SK-N-SH (cell line): ENCODE measurements at regions not wholly inside any gene's neighbourhood (a gene's known extent, or its start where the extent isn't known, plus 50 kb on each side); places are given as distances from the start of the nearest gene placed in this dataset.

Experiments
- EP300 ChIP-seq, 2 experiments: IDR thresholded peaks; 2 replicates each; pipeline versions ENCODE4 v1.4.0 to v1.6.1; 2012; ENCODE audit warnings: borderline replicate concordance in 1 of 2, low read depth in 1 of 2, low read length in 1 of 2
- EZH2phosphoT487 ChIP-seq: fragments of 200-600 bp; sonication (generic); IDR thresholded peaks from 2 replicates; pipeline ENCODE4 v1.6.1; 2017; ENCODE audit warnings: low read depth, mixed run types, mild to moderate bottlenecking, antibody characterized with exemption, moderate library complexity, borderline replicate concordance
- FOXJ3 ChIP-seq: sonication (generic); formaldehyde crosslinking; IDR thresholded peaks from 2 replicates; pipeline ENCODE4 v1.5.1; 2020; ENCODE audit warnings: mild to moderate bottlenecking, missing genetic modification reagents
- RCOR1 ChIP-seq: fragments of 150-350 bp; IDR thresholded peaks from 2 replicates; pipeline ENCODE4 v1.6.1; 2017; ENCODE audit warnings: antibody characterized with exemption, low read length
- TF ChIP-seq, protein P1 (sequence below): fragments of 200-600 bp; sonication (generic); IDR thresholded peaks from 2 replicates; pipeline ENCODE4 v1.6.1; 2017; ENCODE audit warnings: antibody characterized with exemption, mild to moderate bottlenecking, moderate library complexity

DNA sequence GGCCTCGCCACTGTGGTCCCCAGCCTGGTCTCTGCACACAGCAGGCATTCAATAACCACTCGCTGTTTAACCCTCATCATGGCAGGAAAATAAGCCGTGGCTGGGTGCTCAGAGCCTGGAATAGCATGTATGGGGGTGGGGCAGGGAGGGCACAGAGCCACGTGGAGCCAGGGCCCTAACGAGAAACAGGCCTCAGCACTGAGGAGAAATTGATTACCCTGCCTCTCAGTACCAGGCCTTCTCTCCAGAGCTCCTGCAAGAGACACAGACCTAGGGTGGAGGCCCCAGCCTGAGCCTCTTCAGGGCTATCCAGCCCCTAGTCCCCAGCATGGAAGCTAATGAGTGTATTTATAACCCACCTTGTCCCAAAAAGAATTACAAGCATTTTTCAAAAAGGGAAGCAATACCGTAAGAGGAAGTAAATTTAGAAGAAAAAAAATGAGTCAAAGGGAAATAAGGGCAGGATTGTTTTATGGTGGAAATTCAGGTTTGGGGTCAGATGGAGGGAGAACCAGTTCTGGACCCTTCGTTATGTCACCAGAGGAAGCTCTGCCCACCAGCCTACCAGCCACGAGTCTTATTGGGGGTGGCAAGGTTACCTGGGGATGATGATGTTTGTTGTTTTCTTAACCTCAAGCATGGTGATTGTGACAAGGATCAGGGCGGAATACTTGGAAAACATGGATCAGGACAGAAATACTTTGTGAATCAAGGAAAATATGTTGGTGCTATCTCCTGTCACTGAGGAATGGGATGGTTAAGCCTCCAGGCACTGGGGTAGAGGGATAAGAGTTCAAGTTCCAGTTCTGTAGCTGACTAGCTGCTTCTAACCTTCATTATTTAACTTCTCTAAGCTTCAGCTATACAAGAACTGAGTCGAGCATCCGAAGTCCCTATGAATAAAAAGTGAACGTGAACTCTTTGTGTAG, 101.9 kb upstream of the RBPJ start:
- TF ChIP-seq FOXJ3 (no peak), RCOR1 (no peak; the same call in 1 of the 2 replicates), EP300 (IDR thresholded peaks at IDR 0.05; ENCODE audit: borderline replicate concordance in 1 of 2, low read depth in 1 of 2, low read length in 1 of 2) (no peak), EZH2phosphoT487 (no peak)
- TF ChIP-seq, protein P1, sequence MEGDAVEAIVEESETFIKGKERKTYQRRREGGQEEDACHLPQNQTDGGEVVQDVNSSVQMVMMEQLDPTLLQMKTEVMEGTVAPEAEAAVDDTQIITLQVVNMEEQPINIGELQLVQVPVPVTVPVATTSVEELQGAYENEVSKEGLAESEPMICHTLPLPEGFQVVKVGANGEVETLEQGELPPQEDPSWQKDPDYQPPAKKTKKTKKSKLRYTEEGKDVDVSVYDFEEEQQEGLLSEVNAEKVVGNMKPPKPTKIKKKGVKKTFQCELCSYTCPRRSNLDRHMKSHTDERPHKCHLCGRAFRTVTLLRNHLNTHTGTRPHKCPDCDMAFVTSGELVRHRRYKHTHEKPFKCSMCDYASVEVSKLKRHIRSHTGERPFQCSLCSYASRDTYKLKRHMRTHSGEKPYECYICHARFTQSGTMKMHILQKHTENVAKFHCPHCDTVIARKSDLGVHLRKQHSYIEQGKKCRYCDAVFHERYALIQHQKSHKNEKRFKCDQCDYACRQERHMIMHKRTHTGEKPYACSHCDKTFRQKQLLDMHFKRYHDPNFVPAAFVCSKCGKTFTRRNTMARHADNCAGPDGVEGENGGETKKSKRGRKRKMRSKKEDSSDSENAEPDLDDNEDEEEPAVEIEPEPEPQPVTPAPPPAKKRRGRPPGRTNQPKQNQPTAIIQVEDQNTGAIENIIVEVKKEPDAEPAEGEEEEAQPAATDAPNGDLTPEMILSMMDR = no peak
